ENCODE measurements at regions not wholly inside any gene's neighbourhood (a gene's known extent, or its start where the extent isn't known, plus 50 kb on each side); places are given as distances from the start of the nearest gene placed in this dataset.

DNA sequence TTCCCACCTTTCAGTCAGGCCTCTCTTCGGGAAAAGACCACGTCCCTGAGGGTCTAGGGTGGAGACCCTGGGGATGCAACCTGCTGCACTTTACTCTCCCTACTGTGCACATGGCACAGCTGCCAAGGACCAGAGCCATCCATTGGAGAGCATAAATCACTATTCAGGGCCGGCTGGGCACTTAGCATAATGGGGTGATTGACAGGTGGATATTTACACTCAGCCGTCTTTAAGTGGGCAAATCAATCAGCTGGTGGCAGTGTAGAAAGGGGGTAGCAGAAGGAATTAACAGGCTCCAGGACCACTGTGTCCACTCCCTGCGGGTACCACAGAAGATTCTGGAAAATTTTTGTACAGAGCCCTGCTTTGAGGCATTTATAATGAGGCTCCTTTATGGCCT, 87.3 kb upstream of the IRX6 start:
- intact Hi-C loops (cut with micrococcal nuclease) = no loop called here
- ChIA-PET CTCF (no interaction called here), POLR2A (no interaction called here)
- no peak overlapping the region for H3K4me3 Mint-ChIP-seq (ENCODE audit: unreplicated experiment)
- H3K36me3 Mint-ChIP-seq (ENCODE audit: insufficient read depth, unreplicated experiment) = no peaks in the 10 kb centered on the region
- H3K27ac Mint-ChIP-seq (ENCODE audit: low read depth, unreplicated experiment) = no peak overlapping the region
- no TSS peak for BruUV-seq (replicated peaks)
- TF ChIP-seq, protein P1, sequence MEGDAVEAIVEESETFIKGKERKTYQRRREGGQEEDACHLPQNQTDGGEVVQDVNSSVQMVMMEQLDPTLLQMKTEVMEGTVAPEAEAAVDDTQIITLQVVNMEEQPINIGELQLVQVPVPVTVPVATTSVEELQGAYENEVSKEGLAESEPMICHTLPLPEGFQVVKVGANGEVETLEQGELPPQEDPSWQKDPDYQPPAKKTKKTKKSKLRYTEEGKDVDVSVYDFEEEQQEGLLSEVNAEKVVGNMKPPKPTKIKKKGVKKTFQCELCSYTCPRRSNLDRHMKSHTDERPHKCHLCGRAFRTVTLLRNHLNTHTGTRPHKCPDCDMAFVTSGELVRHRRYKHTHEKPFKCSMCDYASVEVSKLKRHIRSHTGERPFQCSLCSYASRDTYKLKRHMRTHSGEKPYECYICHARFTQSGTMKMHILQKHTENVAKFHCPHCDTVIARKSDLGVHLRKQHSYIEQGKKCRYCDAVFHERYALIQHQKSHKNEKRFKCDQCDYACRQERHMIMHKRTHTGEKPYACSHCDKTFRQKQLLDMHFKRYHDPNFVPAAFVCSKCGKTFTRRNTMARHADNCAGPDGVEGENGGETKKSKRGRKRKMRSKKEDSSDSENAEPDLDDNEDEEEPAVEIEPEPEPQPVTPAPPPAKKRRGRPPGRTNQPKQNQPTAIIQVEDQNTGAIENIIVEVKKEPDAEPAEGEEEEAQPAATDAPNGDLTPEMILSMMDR (IDR thresholded peaks at IDR 0.05; ENCODE audit: unreplicated experiment) = no peak
- H3K4me1 Mint-ChIP-seq (ENCODE audit: insufficient read depth, unreplicated experiment) = no peaks in the 10 kb centered on the region
- peaks cover 42% of the 10 kb centered on the region for H3K27me3 Mint-ChIP-seq (ENCODE audit: insufficient read depth, unreplicated experiment)
- H3K9me3 Mint-ChIP-seq (ENCODE audit: unreplicated experiment) = no peaks in the 10 kb centered on the region
- no peak for DNase-seq (ENCODE audit: unreplicated experiment)

DNA sequence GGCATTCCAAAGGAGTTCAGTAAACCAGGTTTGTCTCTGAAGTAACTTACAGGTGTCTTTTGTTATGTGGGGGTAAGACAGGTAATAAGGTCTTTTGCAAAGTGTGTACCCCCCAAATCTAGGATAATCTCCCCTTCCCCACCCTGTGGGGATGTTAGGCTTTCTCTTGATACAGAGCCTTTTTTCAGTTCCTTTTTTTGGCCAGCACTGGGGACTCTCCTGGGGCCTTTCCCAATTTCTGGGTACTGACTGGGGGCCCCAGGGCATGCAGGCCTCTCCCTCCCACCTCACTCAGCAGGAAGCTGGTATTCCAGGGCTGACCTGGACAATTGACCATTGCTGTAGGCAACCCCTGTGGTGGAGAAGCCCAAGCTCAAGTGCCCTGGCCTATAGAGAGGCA, 84.3 kb upstream of the IRX6 start:
- no peak overlapping the region for H3K4me3 Mint-ChIP-seq (ENCODE audit: unreplicated experiment)
- no peaks in the 10 kb centered on the region for H3K4me1 Mint-ChIP-seq (ENCODE audit: insufficient read depth, unreplicated experiment)
- POLR2A ChIA-PET = no interaction called here
- no peak for DNase-seq (ENCODE audit: unreplicated experiment)
- no peak overlapping the region for H3K27ac Mint-ChIP-seq (ENCODE audit: low read depth, unreplicated experiment)
- peaks cover 7% of the 10 kb centered on the region for H3K9me3 Mint-ChIP-seq (ENCODE audit: unreplicated experiment)
- TF ChIP-seq, protein P1 (IDR thresholded peaks at IDR 0.05; ENCODE audit: unreplicated experiment) = no peak
- CTCF ChIA-PET = no interaction called here
- no TSS peak for BruUV-seq (replicated peaks)
- H3K36me3 Mint-ChIP-seq (ENCODE audit: insufficient read depth, unreplicated experiment) = no peaks in the 10 kb centered on the region
- peaks cover 54% of the 10 kb centered on the region for H3K27me3 Mint-ChIP-seq (ENCODE audit: insufficient read depth, unreplicated experiment)
- intact Hi-C loops (cut with micrococcal nuclease) = no loop called here

DNA sequence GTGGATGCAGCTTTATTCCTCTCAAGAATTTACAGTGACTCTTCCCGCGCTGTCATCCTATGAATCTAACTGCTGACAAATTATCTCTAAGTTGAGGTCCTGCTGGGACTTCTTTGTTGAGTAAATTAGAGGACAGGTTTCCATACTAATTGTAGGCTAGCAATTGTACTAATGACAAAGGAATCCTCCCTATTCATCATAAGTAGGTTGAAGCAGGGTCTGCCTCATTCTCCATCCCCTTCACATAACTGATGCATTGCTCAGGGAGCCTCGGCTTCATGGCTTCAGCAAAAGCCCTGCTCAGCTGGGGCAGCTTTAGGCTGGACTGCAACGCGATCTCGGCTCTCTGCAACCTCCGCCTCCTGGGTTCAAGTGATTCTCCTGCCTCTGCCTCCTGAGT, 83.1 kb upstream of the IRX6 start:
- no TSS peak for BruUV-seq (replicated peaks)
- Mint-ChIP-seq H3K4me1 (ENCODE audit: insufficient read depth, unreplicated experiment) (no peaks in the 10 kb centered on the region), H3K27me3 (ENCODE audit: insufficient read depth, unreplicated experiment) (peaks cover 54% of the 10 kb centered on the region), H3K4me3 (ENCODE audit: unreplicated experiment) (no peak overlapping the region), H3K36me3 (ENCODE audit: insufficient read depth, unreplicated experiment) (no peaks in the 10 kb centered on the region), H3K27ac (ENCODE audit: low read depth, unreplicated experiment) (no peak overlapping the region), H3K9me3 (ENCODE audit: unreplicated experiment) (peaks cover 7% of the 10 kb centered on the region)
- intact Hi-C loops (cut with micrococcal nuclease) = no loop called here
- ChIA-PET POLR2A (no interaction called here), CTCF (no interaction called here)
- TF ChIP-seq, protein P1 (IDR thresholded peaks at IDR 0.05; ENCODE audit: unreplicated experiment) = no peak
- DNase-seq (ENCODE audit: unreplicated experiment) = no peak

DNA sequence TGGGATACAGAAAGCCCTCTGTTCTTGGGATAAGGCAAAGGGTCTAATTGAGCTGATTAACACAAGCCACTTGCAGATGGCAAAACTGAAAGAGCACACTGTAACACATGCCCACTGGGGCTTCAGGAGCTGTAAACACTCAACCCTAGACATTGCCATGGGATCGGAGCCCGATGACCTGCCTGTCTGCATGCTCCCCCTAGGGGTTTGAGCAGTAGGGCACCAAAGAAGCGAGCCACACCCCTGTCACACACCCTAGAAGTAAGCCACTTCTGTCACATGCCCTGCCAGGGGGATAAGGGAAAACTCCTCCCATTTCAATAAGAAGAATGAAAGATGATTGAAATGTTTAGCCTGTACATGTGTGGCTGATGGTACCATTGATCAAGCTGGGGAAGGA, 81.3 kb upstream of the IRX6 start:
- TF ChIP-seq, protein P1 (IDR thresholded peaks at IDR 0.05; ENCODE audit: unreplicated experiment) = no peak
- Mint-ChIP-seq H3K9me3 (ENCODE audit: unreplicated experiment) (peaks cover 7% of the 10 kb centered on the region), H3K4me1 (ENCODE audit: insufficient read depth, unreplicated experiment) (no peaks in the 10 kb centered on the region), H3K27ac (ENCODE audit: low read depth, unreplicated experiment) (no peak overlapping the region), H3K36me3 (ENCODE audit: insufficient read depth, unreplicated experiment) (no peaks in the 10 kb centered on the region), H3K27me3 (ENCODE audit: insufficient read depth, unreplicated experiment) (peaks cover 37% of the 10 kb centered on the region), H3K4me3 (ENCODE audit: unreplicated experiment) (no peak overlapping the region)
- no TSS peak for BruUV-seq (replicated peaks)
- DNase-seq (ENCODE audit: unreplicated experiment) = no peak
- intact Hi-C loops (cut with micrococcal nuclease) = no loop called here
- POLR2A ChIA-PET = no interaction called here
- CTCF ChIA-PET = no interaction called here
